NB4 (cell line): ENCODE measurements at regions not wholly inside any gene's neighbourhood (a gene's known extent, or its start where the extent isn't known, plus 50 kb on each side); places are given as distances from the start of the nearest gene placed in this dataset.

Experiments used
- CTCF ChIP-seq: IDR thresholded peaks from one replicate; pipeline ENCODE4 v1.5.1; 2012; ENCODE audit warnings: low read depth, low read length
- MAX ChIP-seq: IDR thresholded peaks from 2 replicates; pipeline ENCODE4 v1.6.1; 2011; ENCODE audit warnings: low read depth, low read length
- POLR2A ChIP-seq: IDR thresholded peaks from 2 replicates; pipeline ENCODE4 v1.6.1; 2011; ENCODE audit warnings: mild to moderate bottlenecking; ENCODE audit not compliant: insufficient read length; ENCODE audit errors: extremely low read depth

GRCh38 chr9:25310961-25311360 is 367.3 kb downstream of the TUSC1 start:
- TF ChIP-seq CTCF, result no peak
- no peak for TF ChIP-seq POLR2A
- TF ChIP-seq MAX, result no peak
